Kidney glomerular epithelial cell (primary cell): ENCODE measurements at regions not wholly inside any gene's neighbourhood (a gene's known extent, or its start where the extent isn't known, plus 50 kb on each side); places are given as distances from the start of the nearest gene placed in this dataset.
"Not testable (repeated sequence)": the region's sequence is repeated elsewhere in the genome, so short reads cannot be mapped to it uniquely, and the experiment has no call there.

Experiments used
- DNase-seq: peaks from one replicate; lab custom pipeline; 2025; lab: John Stamatoyannopoulos, UW

- no peak for DNase-seq
Measured at GRCh38 chr2:67103157-67103556, 294.0 kb upstream of the ETAA1 start.

DNA sequence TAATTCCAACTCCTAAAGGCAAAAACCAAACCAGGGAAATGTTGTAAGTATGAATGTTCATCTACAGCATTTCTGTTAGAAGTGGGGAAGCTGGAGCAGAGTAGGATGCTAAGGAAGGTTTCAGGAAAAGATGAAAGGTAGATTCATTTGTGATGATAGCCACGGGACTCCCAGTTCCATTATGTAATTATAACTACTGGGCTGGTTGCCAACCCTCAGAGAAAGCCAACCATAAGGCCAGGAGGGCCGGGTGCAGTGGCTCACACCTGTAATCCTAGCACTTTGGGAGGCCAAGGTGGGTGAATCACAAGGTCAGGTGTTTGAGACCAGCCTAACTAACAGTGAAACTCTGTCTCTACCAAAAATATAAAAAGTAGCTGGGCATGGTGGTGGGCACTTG is 288.9 kb upstream of the ETAA1 start:
- DNase-seq: no peak

GRCh38 chr2:67124531-67124930 is 272.6 kb upstream of the ETAA1 start:
- DNase-seq: no peak

DNA sequence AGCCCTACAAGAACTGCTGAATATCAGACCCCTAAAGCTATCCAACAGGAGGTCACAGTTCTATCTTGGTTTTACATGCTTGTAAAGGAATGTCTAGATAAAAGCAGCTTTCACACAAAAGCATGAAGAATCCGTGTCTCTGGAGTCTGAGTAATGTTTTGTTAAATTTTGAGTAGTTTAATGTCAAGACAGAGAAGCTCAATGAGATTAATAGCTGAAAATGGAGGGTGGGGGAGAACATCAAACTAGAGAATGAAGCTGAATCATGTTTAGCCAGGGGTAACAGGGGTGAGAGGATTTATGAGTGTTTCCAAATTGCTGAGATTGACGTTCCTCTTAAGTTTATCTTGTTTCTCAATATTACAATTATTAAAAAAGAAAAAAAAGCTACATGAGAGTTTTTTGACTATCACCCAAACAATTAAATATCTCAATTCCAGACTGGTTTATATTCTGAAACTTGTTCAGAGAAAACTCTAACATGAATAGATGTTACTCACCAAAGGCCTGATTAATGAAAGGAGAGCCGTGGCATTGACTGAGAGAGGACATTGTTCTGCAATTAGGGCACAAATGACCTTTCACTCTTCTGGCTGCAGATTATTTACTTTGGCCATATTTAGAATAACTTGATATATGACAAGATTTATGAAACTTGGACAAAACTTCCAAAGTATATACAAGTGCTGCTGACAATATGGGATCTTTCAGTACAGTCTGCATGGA is 266.4 kb upstream of the ETAA1 start:
- DNase-seq: peak; percentile 58

DNA sequence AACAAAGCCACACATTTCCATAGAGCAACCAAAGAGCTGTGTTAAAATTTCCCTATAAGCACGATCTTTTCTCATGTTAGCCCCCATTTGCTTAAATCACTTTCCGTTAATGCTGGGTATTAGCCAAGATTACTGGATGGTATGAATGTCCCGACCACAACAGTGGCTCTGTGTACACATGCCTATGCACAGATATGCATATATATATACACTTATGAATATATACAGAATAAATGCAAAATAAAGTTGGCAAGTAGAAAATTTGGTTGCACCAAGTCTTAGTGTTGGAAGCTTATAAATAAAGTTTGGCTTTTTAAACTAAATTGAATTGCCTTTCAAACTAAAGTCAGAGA is 265.9 kb upstream of the ETAA1 start:
- no peak for DNase-seq

DNA sequence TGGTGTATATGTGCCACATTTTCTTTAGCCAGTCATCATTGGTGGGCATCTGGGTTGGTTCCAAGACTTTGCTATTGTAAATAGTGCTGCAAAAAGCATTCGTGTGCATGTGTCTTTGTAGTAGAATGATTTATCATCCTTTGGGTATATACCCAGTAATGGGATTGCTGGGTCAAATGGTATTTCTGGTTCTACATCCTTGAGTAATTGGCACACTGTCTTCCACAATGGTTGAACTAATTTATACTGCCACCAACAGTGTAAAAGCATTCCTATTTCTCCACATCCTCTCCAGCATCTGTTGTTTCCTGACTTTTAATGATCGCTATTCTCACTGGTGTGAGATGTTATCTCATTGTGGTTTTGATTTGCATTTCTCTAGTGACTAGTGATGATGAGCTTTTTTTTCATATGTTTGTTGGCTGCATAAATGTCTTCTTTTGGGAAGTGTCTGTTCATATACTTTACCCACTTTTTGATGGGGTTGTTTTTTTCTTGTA is 264.6 kb upstream of the ETAA1 start:
- not testable (repeated sequence) for DNase-seq

GRCh38 chr2:67135208-67135607 is 261.9 kb upstream of the ETAA1 start:
- no peak for DNase-seq

- no peak for DNase-seq
Measured at GRCh38 chr2:67137699-67138098, 259.4 kb upstream of the ETAA1 start.

DNA sequence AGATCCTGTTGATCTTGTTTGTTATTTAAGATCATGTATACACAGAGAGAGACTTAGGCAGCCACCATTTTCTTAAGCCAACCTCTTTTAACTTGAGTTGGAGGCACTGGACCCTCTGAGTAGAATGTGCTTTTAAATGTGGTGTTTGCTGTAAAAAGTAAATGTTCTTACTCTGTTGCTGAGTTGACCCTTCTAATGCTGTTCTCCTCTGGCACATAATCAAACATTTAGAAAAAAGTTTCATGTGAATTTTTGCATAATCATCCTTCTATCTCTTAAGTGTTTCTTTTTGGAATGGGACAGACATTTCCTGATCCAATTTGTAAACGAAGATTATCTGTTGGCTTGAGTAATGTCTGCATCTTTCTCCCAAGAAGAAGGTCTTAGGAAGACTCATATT is 255.1 kb upstream of the ETAA1 start:
- no peak for DNase-seq

DNA sequence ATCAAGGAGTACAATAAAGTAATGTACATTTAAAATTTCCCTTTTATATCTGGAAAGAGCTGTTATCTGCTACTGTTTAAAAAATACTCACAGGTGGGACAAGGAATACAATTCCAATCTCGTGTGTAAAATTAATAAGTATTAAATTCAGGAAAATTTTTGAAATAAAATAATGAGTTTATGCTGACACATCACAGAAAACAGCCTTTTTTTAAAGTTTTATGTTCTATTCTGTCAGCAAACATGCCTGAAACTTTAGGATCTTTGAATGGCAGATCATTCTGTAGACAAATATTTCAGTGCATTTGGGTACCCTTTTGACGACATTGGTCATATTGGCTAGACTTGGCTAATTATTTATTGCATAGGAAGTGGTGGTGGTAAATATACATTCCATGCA is 254.4 kb upstream of the ETAA1 start:
- no peak for DNase-seq

DNA sequence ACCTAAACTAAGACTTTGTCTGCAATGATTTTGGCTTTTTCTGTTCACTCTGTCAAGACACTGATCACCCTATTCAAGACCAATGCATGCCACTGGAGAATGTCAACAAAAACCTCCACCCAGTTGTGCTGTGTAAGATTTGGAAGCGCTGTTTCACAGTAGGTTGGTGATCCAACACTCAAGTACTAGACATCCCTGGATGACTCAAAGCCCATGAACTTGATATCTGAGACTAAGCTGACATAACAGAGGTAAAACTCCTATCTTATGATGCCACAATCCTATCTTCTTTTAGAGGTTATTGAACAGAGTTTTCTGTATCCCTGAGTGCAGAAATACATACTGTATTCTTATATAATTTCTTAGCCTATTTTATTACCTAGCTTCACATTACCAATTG is 251.3 kb upstream of the ETAA1 start:
- DNase-seq: no peak

DNA sequence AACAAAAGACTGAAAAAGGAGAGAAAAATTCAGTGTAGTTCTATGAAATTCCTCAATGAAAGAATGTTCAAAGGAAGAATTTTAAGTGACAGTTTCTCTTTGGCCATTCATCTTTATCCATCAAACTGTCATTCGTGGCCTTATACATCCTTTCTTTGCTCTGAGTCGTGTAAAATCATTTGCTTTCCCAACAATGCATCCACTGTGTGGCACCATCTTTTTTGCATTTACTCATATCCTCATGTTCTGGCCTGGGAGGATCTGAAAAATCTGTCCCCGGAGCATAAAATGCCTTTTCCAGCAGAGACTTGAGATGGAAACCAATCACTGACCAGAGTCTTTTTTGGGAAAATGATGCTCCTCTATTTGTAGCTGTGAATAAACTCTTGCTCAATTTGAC is 240.3 kb upstream of the ETAA1 start:
- no peak for DNase-seq

DNA sequence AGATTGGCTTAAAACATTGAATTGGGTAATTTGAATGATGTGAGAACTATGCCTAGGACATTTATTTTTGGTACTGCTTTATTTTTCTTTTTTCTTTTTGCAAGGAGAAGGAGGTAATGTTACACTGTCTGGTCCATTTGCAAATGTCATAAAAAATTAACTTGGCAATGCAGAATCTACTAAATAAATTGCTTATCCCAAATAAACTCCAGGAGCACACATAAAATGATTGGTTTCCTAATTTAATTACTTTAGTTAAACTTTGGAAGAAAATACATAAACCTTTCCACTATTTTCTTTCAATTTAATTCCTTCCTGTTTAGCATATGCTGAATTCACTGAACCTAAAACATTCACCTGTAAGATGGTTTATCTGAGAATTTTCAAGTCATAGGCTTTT is 238.4 kb upstream of the ETAA1 start:
- no peak for DNase-seq

GRCh38 chr2:67159929-67160328 is 237.2 kb upstream of the ETAA1 start:
- no peak for DNase-seq

- DNase-seq: no peak
Measured at GRCh38 chr2:67164771-67165522, 232.2 kb upstream of the ETAA1 start.

DNA sequence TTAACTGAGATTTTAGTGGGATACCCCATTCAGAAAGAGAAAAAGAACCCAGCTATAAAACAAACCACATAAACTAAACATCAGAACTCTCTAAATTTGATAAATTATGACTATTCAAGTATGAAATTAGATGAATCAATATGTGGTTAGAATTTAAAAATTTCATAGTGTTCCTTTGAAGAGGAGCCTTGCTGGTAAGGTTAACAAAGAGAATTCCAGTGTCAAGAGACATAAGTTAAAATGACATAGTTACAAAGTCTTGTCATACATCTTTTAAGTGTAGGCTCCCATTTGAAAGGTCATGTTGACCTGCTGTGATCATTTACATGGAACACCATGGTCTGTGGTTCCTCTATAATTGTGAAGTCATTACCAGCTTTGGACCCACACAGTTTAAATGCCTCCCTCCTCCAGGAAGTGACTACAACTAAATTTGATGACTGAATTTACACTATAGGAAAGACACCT is 231.6 kb upstream of the ETAA1 start:
- DNase-seq: no peak

DNA sequence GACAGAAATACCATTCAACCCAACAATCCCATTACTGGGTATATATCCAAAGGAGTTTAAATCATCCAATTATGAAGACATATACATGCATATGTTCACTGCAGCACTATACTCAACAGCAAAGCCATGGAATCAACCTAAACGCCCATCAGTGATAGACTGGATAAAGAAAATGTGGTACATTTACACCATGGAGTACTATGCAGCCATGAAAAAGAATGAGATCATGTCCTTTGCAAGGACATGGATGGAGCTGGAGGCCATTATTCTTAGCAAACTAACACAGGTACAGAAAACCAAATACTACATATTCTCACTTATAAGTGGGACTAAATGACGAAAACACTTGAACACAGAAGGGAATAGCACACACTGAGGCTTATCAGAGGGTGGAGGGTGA is 230.6 kb upstream of the ETAA1 start:
- DNase-seq: not testable (repeated sequence)

- no peak for DNase-seq
Measured at GRCh38 chr2:67169417-67170140, 227.6 kb upstream of the ETAA1 start.

DNA sequence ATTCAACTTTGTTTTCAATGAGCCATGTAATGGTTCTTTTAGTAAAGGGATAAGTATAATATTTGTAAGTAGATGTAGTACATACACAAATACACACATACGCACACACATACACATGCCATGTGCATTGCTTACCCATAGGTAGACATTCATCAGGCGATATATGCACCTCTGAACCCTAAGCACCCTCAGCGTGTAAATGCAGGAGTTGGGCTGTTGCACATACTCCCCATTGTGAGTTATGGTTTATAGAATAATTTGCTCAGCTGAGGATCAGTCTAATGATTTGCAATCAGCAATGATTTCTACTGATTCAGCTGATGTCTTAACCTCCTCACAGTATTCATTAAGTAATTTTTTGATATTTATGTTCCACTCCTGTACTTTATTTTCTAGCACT is 217.6 kb upstream of the ETAA1 start:
- no peak for DNase-seq

- no peak for DNase-seq
Measured at GRCh38 chr2:67180841-67181240, 216.3 kb upstream of the ETAA1 start.

GRCh38 chr2:67182884-67183283 is 214.2 kb upstream of the ETAA1 start:
- DNase-seq: no peak

DNA sequence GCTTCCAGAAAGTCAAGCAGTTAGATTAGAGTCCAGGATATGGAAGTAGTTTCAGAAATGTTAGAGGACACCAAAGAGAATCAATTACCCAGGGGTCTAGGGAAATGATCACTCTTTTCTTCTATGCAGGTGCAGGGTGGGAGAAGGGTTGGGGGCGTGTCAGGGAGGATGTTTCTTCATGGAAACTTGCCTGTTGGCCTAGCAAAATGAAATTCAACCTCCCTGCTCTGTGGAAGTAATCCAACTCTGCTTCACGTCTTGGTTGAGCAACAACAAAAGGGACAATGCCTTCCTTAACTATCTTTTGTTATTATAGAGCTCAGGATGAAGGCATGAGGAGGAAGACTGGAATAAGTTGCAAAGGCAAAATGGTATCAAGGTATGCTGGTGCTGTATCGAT is 210.8 kb upstream of the ETAA1 start:
- no peak for DNase-seq

- no peak for DNase-seq
Measured at GRCh38 chr2:67186871-67187270, 210.3 kb upstream of the ETAA1 start.
